GM19452 (cell line): ENCODE measurements at regions not wholly inside any gene's neighbourhood (a gene's known extent, or its start where the extent isn't known, plus 50 kb on each side); places are given as distances from the start of the nearest gene placed in this dataset.

Experiments
- ATAC-seq: cut with Tn5 transposase; IDR thresholded peaks from one replicate; pipeline ENCODE4 v1.9.1; 2021; ENCODE audit not compliant: unreplicated experiment

DNA sequence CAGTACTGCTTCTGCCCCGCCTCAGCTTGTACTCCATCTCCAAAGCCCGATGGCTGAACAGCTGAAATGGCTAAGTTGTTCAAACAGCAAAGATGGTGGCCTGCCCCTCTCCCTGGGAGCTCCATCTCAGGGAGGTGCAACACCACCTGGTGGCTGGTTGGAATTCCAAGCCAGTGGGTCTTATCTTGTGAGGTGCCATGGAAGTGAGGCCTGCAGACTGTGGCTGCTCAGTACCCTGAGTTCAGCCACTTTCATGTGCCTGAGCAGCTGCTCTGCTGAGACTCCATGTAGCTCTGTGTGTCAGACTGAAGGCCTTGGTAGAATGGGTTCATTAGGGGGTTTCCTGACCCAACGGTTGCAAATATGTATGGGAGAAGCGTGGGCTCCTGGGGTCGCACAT, 67.3 kb upstream of the SPRY2 start:
- no peak for ATAC-seq

GRCh38 chr13:80400865-80401426, 60.0 kb upstream of the SPRY2 start:
- no peak for ATAC-seq

DNA sequence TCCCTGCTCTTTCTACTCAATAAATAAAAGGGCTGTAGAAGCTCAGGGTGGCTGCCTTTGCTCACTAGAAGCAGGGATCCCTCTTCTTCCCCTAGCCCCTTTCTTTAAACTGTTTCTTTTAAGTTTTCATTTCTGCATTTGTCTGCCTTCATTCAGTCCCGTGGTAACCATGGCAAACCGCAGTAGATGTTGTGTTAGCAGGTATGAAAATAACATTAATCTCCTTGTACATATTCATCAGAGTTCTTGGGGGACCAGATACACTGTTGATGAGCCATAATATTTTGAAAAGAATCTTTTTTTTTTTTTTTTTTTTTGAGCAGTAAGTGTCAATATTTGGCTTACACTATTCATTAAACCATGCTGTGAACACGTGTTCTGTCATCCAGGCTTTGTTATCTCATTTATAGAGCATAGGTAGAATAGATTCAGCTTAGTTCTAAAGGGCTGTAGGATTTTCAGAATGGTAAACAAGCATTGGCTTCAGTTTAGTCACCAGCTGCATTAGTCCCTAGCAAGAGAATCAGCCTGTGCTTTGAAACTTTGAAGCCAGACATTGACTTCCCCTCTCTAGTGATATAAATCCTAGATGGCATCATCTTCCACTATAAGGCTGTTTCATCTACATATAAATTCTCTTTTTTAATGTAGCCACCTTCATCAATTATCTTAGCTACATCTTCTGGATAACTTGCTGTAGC, 59.4 kb upstream of the SPRY2 start:
- ATAC-seq: no peak

GRCh38 chr13:80399340-80400163, 58.6 kb upstream of the SPRY2 start:
- ATAC-seq: no peak
